Keratinocyte (primary cell): ENCODE measurements at regions not wholly inside any gene's neighbourhood (a gene's known extent, or its start where the extent isn't known, plus 50 kb on each side); places are given as distances from the start of the nearest gene placed in this dataset.

ENCODE experiments used
- DNase-seq: peaks from one replicate; pipeline ENCODE4 v3.0.0-alpha.2; 2011; ENCODE audit warnings: low read depth, missing footprints, low spot score
- FAIRE-seq: peaks from 2 replicates; lab custom pipeline; 2011; peaks lifted over from hg19 to GRCh38; lab: Jason Lieb, UNC
- H2AFZ ChIP-seq: 2 replicates; pipeline ENCODE4 v1.6.0; 2012; ENCODE audit warnings: low read length, control low read depth, inconsistent platforms; ENCODE audit not compliant: control insufficient read depth
- H3K27ac ChIP-seq: 2 replicates; pipeline ENCODE4 v1.5.1; 2011; ENCODE audit warnings: low read length; ENCODE audit not compliant: control insufficient read depth, insufficient read depth
- H3K27me3 ChIP-seq: 3 replicates; pipeline ENCODE4 v1.6.0; 2011; ENCODE audit warnings: low read length; ENCODE audit not compliant: control insufficient read depth, insufficient read depth; ENCODE audit errors: extremely low read depth
- H3K36me3 ChIP-seq, 2 experiments: 2 replicates in 1 of 2; 3 replicates in 1 of 2; pipeline ENCODE4 v1.5.1; 2011; ENCODE audit warnings: low read length in 2 of 2, mild to moderate bottlenecking in 1 of 2; ENCODE audit not compliant: control insufficient read depth in 2 of 2, insufficient read depth in 2 of 2; ENCODE audit errors: extremely low read depth in 1 of 2
- H3K4me1 ChIP-seq: 3 replicates; pipeline ENCODE4 v1.5.1; 2011; ENCODE audit warnings: low read length; ENCODE audit not compliant: control insufficient read depth, insufficient read depth; ENCODE audit errors: extremely low read depth
- H3K4me2 ChIP-seq: 3 replicates; pipeline ENCODE4 v1.6.0; 2011; ENCODE audit warnings: low read depth, low read length; ENCODE audit not compliant: control insufficient read depth, insufficient read depth; ENCODE audit errors: extremely low read depth
- H3K4me3 ChIP-seq, 3 experiments: fragments of 200-600 bp in 1 of 3; sonication (generic) in 1 of 3; 2 replicates in 2 of 3; 3 replicates in 1 of 3; pipeline ENCODE4 v1.5.1; 2011 to 2016; ENCODE audit warnings: low read length in 3 of 3, mild to moderate bottlenecking in 3 of 3, control low read depth in 2 of 3, inconsistent platforms in 1 of 3, low read depth in 1 of 3, mixed read lengths in 1 of 3, mixed run types in 1 of 3, moderate library complexity in 1 of 3; ENCODE audit not compliant: control insufficient read depth in 2 of 3, insufficient read depth in 2 of 3; ENCODE audit errors: extremely low read depth in 1 of 3
- H3K79me2 ChIP-seq: 2 replicates; pipeline ENCODE4 v1.6.0; 2012; ENCODE audit warnings: low read length; ENCODE audit not compliant: control insufficient read depth, insufficient read depth
- H3K9ac ChIP-seq: 3 replicates; pipeline ENCODE4 v1.6.0; 2011; ENCODE audit warnings: low read length; ENCODE audit not compliant: control insufficient read depth, insufficient read depth; ENCODE audit errors: extremely low read depth
- H3K9me1 ChIP-seq: 3 replicates; pipeline ENCODE4 v1.6.0; 2011; ENCODE audit warnings: low read length; ENCODE audit not compliant: control insufficient read depth, insufficient read depth; ENCODE audit errors: extremely low read depth
- H3K9me3 ChIP-seq: 2 replicates; pipeline ENCODE4 v1.5.1; 2012; ENCODE audit warnings: low read depth, low read length; ENCODE audit not compliant: control insufficient read depth
- H4K20me1 ChIP-seq: 3 replicates; pipeline ENCODE4 v1.6.0; 2011; ENCODE audit warnings: low read length; ENCODE audit not compliant: control insufficient read depth, insufficient read depth; ENCODE audit errors: extremely low read depth
- EZH2 ChIP-seq: IDR thresholded peaks from one replicate; pipeline ENCODE4 v1.6.1; 2012; ENCODE audit warnings: inconsistent platforms, mild to moderate bottlenecking, low read length, moderate library complexity
- dilution Hi-C: fragments of 300-500 bp; cut with MboI; formaldehyde crosslinking; loops from one replicate; pipeline ENCODE4 v1.7.0; 2020; ENCODE audit warnings: low sequenced_read_pairs; ENCODE audit not compliant: extremely low pct_ligation_motif_present
- TF ChIP-seq, protein P1 (sequence below), 3 experiments: IDR thresholded peaks in 1 of 3; conservative IDR thresholded peaks in 1 of 3; optimal IDR thresholded peaks in 1 of 3; 2 replicates in 2 of 3; 3 replicates in 1 of 3; pipeline versions ENCODE3 to v1.5.1; 2011; ENCODE audit warnings: low read length in 3 of 3, mild to moderate bottlenecking in 3 of 3, moderate library complexity in 2 of 3, control low read depth in 1 of 3, inconsistent platforms in 1 of 3; ENCODE audit not compliant: insufficient read depth in 2 of 3; ENCODE audit errors: extremely low read depth in 1 of 3

DNA sequence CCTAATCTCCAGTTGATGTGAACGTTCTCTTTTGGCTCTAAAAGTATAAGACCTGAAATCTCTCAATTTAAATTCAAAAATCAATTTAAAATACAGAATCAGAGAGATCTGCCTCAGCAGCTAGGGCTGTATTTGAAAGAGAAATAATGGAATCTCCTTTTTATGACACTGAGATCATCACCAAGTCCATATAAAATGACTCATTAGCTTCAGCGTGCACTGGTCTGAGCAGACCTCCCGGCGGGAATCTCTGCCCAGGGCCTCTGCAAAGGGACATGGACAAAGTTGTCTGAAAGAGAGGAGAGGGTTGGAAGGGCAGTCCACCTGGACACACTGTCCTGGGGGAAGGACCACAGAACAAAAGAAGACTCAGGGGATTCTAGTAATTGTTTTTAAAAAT is 855.6 kb downstream of the EFNB2 start:
- H3K27me3 ChIP-seq, result no peaks in the 10 kb centered on the region
- no peak overlapping the region for H3K27ac ChIP-seq
- H3K79me2 ChIP-seq, result no peaks in the 10 kb centered on the region
- H3K9me1 ChIP-seq, result no peaks in the 10 kb centered on the region
- H2AFZ ChIP-seq, result no peak overlapping the region
- dilution Hi-C loops, result no loop called here
- H4K20me1 ChIP-seq, result no peaks in the 10 kb centered on the region
- H3K4me3 ChIP-seq, result no peak overlapping the region
- FAIRE-seq (no peak), DNase-seq (no peak)
- no peaks in the 10 kb centered on the region for H3K36me3 ChIP-seq
- H3K4me2 ChIP-seq, result no peak overlapping the region
- no peak for TF ChIP-seq EZH2
- TF ChIP-seq, protein P1, sequence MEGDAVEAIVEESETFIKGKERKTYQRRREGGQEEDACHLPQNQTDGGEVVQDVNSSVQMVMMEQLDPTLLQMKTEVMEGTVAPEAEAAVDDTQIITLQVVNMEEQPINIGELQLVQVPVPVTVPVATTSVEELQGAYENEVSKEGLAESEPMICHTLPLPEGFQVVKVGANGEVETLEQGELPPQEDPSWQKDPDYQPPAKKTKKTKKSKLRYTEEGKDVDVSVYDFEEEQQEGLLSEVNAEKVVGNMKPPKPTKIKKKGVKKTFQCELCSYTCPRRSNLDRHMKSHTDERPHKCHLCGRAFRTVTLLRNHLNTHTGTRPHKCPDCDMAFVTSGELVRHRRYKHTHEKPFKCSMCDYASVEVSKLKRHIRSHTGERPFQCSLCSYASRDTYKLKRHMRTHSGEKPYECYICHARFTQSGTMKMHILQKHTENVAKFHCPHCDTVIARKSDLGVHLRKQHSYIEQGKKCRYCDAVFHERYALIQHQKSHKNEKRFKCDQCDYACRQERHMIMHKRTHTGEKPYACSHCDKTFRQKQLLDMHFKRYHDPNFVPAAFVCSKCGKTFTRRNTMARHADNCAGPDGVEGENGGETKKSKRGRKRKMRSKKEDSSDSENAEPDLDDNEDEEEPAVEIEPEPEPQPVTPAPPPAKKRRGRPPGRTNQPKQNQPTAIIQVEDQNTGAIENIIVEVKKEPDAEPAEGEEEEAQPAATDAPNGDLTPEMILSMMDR (optimal IDR thresholded peaks at IDR 0.05 in 1 of 3, IDR thresholded peaks at IDR 0.05 in 1 of 3, conservative IDR thresholded peaks at IDR 0.05 in 1 of 3; ENCODE audit: extremely low read depth in 1 of 3, insufficient read depth in 2 of 3, low read length in 3 of 3), result no peak
- no peaks in the 10 kb centered on the region for H3K9me3 ChIP-seq
- H3K9ac ChIP-seq, result no peak overlapping the region
- no peaks in the 10 kb centered on the region for H3K4me1 ChIP-seq

DNA sequence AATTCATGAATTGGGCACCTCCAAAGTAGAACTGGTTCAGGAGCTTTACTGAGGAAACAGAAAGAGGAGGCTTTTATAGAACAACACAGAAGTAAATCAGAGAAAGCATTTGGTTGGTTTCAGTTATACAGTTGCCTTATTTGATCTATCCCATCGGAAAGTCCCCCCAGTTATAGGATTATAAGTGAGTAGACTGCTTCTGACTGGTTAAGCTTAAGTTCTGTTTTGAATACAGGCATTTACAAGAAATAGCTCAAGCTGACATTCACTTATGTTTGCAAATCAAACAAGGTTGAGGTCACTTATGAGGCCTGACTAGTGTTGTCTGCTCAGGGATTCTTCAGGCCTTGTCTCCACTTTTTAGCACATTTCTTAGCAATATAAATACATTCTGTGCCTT is 857.4 kb downstream of the EFNB2 start:
- no peak for DNase-seq
- Histone ChIP-seq H3K9ac (no peak overlapping the region), H3K27ac (no peak overlapping the region), H3K27me3 (no peaks in the 10 kb centered on the region), H4K20me1 (no peaks in the 10 kb centered on the region), H3K9me3 (no peaks in the 10 kb centered on the region), H3K4me3 (no peak overlapping the region), H2AFZ (no peak overlapping the region), H3K4me2 (no peak overlapping the region), H3K79me2 (no peaks in the 10 kb centered on the region), H3K4me1 (no peaks in the 10 kb centered on the region), H3K36me3 (no peaks in the 10 kb centered on the region), H3K9me1 (no peaks in the 10 kb centered on the region)
- dilution Hi-C loops, result no loop called here
- no peak for TF ChIP-seq EZH2
- TF ChIP-seq, protein P1 (optimal IDR thresholded peaks at IDR 0.05 in 1 of 3, IDR thresholded peaks at IDR 0.05 in 1 of 3, conservative IDR thresholded peaks at IDR 0.05 in 1 of 3; ENCODE audit: extremely low read depth in 1 of 3, insufficient read depth in 2 of 3, low read length in 3 of 3), result no peak
- FAIRE-seq, result no peak
